ENCODE measurements at regions not wholly inside any gene's neighbourhood (a gene's known extent, or its start where the extent isn't known, plus 50 kb on each side); places are given as distances from the start of the nearest gene placed in this dataset.
"Not testable (repeated sequence)": the region's sequence is repeated elsewhere in the genome, so short reads cannot be mapped to it uniquely, and the experiment has no call there.

DNA sequence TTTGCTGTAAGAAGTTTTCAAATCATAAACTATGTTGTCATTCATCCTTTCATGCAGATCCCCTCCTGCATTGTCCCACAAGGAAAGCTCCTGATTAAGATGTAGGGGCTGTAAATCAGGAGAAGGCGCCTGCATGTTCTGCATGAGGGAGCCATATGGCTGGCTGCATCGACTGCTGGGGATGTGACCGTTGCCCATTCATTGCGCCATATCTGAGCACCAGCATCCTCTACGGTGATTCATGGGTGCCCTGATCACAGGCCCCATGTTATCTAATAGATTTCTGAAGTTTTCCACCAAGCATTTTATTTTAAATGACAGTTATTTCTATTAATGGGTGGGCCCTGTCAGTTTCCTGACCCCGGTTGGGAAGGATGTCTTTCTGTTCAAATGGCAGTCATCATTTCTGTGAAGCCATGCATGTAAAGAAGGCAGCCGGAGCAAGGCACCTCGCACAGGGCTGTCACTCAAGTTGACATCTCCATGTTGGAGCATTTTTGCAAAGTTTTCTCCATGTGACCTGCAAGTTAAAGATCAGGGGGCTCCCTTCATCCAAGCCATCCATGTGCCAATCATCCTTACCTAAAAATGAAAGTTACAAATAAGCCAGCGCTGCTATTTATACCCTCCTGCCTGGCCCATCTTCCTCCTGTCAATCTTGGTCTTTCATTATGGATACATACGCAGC lies 128.8 kb downstream of the TEX36 start:
- DNase-seq (ENCODE audit: low read depth): no peak

DNA sequence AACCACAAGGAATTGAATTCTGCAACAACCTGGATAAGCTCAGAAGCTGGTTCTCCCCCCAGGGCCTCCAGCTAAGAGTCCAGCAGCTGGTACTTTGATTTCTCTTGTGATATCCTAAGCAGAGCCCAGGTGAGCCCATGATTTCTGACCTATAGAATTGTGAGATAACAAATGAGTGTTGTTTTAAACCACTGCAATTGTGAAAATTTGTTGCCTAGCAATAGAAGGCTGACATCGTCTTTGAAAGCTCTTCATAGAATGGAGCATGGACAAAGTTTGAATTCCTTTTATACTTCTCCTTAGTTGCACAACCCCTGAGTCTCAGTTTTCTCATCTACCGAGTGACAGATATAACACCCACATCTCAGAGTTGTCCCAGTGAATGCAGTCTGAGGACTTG lies 129.9 kb downstream of the TEX36 start:
- no peak for DNase-seq (ENCODE audit: low read depth)

DNA sequence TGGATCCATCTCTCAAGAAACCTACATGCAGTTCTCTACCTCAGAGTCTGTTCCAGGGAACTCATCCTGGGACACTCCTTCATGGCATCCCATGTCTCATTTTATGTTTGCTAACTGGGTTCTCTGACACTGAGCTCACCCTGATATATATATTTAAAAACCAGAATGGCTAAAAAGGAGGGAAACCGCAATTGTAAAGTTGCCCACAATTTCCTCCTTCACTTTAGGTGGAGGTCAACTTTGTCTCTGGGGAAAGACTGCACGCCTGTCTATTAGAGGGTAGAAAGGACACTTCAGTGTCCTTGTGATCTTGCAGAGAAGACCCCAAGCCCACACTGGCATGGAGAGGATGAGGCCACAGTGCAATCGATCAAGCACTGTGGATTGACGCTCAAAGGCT lies 131.7 kb downstream of the TEX36 start:
- no peak for DNase-seq (ENCODE audit: low read depth)

DNA sequence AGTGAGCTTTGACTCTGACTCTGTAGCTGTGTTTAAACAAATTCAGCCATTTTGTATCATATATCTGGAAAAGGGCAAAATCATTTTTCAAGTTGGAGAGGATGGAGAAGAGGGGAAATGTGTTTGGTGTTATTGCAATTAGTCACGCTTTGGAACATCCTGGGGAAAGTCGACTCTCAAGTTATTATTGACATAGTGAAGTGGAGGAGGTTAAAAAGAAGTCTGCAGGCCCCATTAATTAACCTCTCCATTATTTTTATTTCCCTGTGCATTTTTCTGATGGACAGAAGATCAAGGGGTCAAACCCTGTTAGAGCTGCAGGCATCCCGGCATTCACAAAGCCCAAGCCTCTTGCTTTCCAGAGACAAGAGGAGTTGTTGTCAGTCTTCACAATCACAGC lies 132.6 kb downstream of the TEX36 start:
- DNase-seq (ENCODE audit: low read depth): no peak

DNA sequence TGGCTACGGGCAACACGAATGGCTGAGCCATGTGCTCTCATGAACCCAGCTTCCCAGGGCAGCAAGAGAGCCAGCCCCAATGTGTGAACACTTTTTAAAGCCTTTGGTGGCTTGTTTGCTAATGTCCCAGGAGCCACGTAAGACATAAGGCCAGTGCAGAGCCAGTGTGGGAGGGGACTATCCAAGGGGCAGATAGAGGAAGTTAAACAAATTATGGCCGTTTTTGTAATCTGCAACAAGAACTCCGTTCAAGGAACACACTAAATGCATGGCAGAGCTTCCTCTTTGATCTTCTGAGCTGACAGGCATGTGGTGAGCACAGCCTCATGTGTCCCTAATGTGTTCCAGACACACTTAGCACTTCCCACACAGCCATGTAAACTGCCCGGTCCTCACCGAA lies 133.3 kb downstream of the TEX36 start:
- no peak for DNase-seq (ENCODE audit: low read depth)

DNA sequence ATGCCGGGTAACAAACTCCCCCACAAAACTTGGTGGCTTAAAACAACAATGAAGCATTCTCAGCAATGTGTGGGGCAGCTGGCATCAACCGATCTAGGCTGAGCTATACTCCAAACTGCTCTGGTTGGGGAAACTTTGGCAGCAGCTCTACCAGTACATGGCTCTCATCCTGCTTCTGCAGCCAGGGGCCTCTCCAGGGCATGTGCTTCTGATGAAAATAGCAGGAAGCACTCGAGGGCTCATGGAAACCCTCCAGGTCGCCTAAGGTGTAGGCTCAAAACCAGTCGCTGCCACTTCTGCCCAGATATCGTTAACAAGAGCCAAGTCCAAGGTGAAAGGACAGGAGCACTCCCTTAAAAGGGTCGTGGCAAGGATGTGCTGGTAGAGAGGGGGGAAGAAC lies 134.1 kb downstream of the TEX36 start:
- DNase-seq (ENCODE audit: low read depth): no peak

DNA sequence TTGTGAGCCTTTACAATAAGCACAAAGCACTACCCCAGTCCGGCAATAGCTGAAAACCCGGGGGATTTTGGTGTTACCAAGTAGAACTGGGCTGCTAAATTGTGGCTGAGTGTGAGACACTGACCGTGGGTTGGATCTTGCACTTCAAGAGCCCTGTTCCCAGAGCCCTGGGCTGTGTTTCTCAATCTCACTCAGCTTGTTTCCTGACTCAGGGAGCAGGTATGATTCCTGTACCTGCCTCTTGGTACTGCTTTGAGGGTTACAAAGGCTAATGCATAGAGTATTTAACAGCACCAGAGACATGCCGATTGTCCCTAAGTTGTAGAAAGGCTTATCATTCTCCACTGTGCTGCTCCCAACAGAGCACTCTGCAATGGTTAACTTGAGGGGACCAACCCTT lies 134.6 kb downstream of the TEX36 start:
- no peak for DNase-seq (ENCODE audit: low read depth)

DNA sequence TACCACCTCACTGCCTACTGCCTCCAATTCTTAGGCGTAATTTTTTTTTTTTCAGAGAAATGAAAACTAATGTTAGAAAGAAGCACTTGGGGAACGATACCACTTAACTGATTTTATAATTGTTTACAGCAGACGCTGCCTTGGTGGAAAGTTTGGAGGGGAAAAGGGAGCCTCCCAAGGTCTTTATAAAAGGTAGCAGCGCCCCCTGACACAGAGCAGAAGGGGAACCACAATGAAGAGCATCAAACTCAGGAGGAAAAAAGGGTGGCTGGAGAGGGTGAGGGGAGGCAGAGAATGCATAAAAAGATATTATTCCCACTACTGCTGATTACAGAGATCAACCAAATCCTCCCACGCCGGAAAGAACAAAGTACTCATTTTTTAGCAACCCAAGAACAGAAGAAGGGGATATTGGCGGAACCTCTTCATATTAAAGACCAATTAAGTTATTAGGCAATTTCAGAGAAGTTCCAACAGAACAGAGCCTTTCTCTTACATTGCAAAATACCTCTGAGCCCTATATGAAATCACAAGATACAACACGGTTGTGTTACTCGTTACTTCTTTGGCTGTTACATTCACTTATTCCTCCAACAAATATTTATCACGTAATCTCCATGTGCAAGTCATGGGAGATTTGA lies 135.8 kb downstream of the TEX36 start:
- no peak for DNase-seq (ENCODE audit: low read depth)

DNA sequence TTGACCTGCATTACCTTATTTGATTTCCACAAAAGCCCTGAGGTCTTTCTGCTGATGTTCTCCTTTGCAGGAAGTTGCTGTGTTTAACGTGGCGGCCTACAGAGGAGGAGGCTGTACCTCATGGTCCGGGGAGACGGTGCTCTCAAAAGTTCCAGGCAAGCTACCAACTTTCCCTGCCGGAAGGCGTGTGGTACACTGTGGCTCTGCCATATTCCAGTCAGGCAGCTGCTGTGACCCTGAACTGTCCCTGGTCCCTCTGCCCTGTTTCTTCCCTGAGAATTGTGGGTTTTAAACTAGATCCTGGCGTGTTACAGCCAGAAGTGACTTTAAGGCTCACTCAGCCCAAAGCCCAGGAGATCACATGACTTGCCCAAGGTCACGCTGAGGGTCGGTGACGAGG lies 139.2 kb downstream of the TEX36 start:
- no peak for DNase-seq (ENCODE audit: low read depth)

DNA sequence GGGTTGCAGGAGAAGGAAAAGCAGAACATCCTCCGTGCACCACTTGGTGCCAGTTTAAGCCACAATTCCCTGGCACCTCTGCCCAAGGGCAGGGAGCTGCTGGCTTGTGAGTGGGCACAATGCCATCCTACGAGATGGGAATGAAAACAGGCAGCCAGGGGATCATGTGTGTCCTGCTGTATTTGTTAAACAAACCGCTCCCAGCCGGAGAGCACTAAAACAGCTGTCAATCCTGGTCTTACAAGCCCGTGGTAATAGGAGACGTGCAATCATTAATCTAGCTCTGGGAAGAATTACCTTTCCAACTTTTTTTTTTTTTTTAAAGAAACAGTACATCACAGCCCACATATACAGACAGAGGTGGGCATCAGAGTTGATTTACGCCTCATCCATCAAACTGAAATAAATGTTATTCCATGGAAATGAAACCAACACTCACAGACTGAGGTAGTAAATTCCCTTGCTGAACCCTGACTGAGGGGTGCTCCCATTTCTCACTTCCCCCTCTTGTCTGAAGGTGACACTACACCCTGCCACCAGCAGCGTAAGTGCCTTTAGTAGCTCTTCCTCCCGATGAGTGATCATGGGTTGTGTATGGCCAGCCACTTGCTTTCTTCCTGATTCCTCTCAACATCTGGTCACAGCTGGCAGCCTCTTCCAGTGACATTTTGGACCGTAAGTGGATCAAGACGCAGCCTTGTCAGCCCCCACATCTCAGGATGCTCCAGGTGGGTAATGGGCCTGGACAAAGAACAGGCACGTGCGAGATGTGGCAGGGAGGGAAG lies 143.8 kb downstream of the TEX36 start:
- no peak for DNase-seq (ENCODE audit: low read depth)

DNA sequence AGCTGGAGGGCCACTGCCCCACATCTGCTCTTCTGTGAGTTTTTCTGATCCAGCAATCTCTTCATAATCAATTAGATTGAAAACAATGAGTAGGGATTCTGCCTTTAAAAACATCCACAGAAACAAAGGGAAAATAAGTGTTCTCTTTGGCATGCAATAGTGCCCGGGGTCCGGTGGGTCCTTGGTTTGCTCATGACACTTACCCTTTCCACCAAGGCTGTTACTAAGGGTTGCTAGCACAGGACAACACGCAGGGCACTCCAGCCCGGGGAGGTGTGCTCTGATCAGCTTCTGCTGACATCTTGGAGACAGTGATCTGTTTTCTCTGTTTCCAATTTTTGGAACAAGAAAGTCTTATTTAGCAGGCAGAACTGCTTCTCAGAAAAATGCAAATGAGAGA lies 146.7 kb downstream of the TEX36 start:
- DNase-seq (ENCODE audit: low read depth): no peak

DNA sequence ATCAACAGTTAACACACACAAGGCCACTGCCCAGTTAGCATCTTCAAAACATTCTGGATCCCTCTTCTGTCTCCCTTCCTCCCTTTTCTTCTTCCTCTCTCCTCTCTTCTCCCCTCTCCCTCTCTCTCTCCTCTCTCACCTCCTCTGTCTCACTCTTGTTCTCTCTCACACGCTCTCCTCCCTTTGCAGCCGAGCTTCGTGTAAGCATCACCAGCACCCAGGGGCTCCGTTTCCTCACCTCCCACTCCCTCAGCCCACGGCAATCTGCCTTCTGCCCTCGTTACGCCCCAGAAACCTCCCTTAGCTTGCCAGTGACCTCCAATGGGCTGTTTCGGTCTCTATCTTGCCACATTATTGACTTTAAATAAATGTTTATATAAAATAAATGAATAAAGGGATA lies 147.4 kb downstream of the TEX36 start:
- DNase-seq (ENCODE audit: low read depth): no peak

DNA sequence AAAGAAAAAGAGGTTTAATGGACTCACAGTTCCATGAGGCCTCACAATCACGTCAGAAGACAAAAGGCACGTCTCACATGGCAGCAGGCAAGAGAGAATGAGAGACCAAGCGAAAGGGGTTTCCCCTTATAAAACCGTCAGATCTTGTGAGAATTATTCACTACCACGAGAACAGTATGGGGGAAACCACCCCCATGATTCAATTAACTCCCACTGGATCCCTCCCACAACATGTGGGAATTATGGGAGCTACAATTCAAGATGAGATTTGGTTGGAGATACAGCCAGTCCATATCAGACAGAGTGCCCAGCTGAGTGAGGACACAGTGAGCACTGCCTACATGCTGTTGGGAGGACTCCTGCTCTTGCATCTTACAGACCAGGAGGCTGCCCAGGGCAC lies 148.4 kb downstream of the TEX36 start:
- DNase-seq (ENCODE audit: low read depth): no peak

DNA sequence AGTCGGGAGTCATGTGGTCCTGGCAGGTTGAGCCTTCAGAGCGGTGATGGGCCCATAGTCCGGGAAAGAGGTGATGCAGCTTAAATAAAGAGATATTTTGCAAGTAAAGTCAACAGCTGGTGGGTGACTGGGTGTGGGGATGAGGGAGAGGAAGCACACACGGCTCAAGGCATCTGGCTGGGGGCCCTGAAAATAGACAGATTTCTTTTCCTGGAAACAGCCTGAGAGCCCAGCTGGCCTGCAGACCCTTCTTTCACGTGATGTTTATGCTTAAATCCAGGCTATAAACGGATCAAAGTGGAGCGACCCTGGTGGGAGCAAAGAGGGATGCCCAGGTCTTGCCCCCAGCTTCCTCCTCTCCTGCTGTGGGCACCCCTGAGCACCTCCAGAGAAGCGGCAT lies 149.1 kb downstream of the TEX36 start:
- DNase-seq (ENCODE audit: low read depth): no peak

DNA sequence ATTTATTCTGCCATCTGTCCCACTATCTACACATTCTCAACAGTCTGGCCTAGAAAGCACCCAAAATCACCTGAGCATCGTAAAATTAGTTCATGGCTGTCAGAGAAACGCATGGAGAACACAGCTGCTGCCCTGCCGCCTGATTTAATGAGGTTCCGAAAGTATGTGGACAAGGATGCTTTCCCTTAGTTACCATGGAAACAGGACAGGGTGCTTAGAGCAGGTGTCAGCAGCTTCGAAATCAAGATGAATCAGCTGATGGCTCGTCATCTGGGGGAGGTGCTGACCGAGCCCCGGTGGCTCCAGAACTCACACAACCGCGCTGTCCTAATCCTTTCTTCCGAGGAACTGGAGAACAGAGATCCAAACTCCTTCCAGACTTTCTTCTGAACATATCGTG lies 151.5 kb downstream of the TEX36 start:
- no peak for DNase-seq (ENCODE audit: low read depth)

DNA sequence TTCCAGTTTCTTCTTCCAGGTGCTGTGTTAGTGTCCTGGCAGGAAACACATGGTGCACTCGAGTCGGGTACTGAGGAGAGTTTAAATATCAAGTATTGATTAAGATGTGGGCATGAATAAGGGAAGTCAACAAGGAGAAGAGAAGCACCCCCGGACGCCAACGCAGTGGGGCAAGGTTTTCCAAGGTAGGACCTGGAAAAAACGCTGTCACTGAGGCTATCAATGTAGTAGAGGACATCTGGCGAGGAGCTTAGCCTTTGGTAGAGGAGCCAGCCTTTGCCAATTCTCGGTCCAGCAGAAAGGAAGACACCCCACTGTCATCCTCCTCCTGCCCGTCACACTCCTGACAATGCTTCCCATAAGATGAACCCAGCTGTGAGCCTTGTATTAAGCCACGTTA lies 159.6 kb downstream of the TEX36 start:
- no peak for DNase-seq (ENCODE audit: low read depth)

DNA sequence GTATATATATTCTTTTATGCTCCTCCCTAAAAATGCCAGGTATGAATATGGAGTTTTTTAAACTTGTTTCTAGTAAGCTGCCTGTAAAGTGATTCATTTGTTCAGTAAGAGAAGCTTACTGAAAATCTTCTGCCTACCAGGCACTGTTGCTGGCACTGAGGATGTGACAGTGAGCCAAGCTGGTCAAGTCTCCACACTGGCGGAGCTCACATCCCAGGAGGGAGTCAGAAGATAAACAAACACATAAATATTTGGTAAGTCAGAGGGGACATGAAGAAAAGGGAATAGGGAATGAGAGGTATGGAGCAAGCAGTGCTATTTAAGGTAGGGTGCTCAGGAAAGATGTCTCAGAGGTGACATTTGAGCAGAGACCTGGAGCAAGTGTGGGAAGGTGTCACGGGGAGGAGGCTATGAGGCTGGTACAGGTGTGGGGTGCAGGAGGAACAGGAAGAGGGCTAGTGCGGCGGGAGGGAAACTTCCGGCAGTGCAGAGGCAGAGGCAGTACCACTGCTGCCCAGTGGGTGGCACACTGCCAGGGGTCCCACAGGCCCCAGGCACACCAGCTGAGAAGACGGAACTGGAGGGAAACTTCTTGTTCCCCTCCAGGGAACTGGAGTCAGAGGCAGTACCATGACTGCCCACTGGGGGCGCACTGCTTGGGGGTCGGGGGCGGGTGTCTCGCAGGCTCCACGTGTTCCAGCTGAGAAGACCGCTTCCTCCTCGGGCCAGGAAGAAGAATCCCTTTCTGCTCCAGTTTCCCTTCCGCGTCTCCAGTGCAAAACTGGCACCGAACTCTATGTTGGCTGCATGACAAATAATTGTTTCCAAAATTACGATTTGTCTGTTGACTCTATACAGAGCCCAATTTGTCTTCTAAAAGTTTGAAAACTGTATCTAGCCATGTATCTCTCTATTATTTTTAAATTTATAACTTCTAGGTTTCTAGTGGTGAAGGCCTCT lies 161.0 kb downstream of the TEX36 start:
- DNase-seq (ENCODE audit: low read depth): no peak

DNA sequence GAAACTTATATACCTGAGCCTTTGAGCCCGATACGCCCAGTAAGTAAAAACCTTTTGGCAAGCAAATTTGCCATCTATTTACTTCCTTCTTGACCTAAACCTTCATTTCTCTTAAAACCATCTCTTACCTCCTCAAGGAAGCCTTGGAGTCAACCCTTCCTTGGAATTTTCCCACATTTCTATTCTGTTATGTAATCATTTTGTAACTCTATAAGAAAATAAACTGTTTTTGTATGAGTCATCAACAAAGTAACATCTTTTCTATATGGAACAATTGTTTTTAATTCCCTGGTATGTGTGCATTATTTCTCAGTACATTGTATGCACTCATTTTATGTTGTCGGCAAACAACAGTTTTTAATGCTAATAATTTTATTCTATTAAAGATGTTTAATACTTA lies 162.0 kb downstream of the TEX36 start:
- no peak for DNase-seq (ENCODE audit: low read depth)

DNA sequence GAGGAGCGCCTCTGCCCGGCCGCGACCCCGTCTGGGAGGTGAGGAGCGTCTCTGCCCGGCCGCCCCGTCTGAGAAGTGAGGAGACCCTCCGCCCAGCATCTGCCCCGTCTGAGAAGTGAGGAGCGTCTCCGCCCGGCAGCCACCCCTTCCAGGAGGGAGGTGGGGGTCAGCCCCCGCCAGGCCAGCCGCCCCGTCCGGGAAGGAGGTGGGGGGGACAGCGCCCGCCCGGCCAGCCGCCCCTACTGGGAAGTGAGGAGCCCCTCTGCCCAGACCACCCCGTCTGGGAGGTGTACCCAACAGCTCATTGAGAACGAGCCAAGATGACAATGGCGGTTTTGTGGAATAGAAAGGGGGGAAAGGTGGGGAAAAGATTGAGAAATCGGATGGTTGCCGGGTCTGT lies 164.6 kb downstream of the TEX36 start:
- not testable (repeated sequence) for DNase-seq (ENCODE audit: low read depth)

DNA sequence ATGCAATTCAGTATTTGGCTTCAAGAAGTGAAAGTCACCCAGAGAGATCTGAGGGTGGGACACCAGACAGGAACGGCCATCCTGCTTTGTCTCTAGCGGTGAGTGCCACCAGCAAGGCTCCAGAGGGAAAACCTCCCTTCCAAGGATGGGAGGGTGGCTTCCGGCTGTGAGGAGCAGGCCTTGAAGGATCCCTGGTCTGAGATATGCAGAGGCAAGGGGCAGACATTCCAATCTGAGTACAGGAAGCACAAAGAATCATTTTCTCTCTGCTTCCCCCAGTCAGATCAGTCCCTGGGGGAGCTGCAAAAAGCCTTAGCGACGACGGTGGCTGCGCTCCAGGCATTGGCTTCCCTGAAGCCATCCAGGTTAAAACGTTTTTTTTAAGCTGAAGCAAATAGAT lies 167.4 kb downstream of the TEX36 start:
- no peak for DNase-seq (ENCODE audit: low read depth)

DNA sequence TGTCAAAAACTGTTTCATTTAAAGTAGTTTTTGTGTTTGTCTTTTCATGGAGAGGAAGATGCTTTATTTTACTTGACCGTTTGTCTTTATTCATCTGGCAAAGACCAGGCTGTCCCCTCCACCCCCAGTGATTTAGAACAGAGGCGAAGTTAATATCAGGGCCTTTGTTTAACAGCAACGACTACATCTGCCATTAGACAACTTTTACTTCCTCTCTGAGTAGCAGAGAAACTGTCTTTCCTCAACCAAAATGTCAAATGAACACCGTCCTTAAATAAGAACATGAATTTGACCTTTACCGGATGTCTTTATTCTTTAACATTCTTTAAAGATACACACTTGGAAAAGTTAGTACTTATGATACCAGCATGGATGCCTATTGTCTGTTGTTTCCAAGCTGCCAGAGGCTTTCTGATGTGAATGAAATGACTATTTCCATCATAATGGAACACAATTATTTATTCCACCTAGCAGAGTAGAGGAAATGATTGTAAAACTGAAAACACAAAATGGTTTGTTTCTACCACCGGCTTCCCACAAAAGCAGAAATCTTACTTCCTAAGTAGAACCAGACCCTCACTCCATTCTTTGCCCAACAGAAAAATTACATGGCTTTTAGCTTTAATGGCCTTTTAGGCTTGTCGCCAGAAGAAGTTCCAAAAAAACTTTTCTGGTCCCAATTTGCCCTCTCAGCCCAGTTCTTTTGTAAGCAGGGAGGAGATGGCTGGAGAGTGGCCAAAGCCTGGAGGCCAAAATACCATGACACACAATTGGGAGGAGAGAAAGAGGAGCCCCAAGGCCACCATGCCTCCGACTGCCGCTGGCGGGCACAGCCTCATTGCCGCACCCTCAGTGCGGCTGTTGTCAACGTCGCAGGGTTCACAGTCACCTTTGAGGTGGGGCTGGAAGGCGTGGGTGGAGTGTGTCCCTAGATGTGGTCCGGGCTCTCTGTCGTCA lies 168.5 kb downstream of the TEX36 start:
- DNase-seq (ENCODE audit: low read depth): no peak
